ENCODE measurements at regions not wholly inside any gene's neighbourhood (a gene's known extent, or its start where the extent isn't known, plus 50 kb on each side); places are given as distances from the start of the nearest gene placed in this dataset.

GRCh38 chr12:90152897-90153624 is 444.4 kb upstream of the ATP2B1 start:
- no peak for DNase-seq
- H3K36me3 Mint-ChIP-seq = no peaks in the 10 kb centered on the region
- peak overlapping the region in 1 of 3 donors; percentile 26 for H3K27ac Mint-ChIP-seq
- H3K9me3 Mint-ChIP-seq = peaks cover 0 to 1% (median 0%) of the 10 kb centered on the region in 7 donors
- no peak overlapping the region for H3K4me3 Mint-ChIP-seq
- Histone ChIP-seq H3K9me3 (ENCODE audit: control insufficient read depth in 2 of 2, low read length in 2 of 2) (no peaks in the 10 kb centered on the region), H3K36me3 (ENCODE audit: control insufficient read depth, insufficient read depth, low read length) (no peaks in the 10 kb centered on the region), H3K27me3 (ENCODE audit: control insufficient read depth, insufficient read depth, low read length) (peaks cover 2% of the 10 kb centered on the region), H3K4me3 (ENCODE audit: low read depth, low read length) (no peak overlapping the region), H3K4me1 (ENCODE audit: control insufficient read depth, insufficient read depth, low read length, poor library complexity, severe bottlenecking) (no peaks in the 10 kb centered on the region), H3K27ac (ENCODE audit: insufficient read depth, low read length, poor library complexity, severe bottlenecking) (no peak overlapping the region)
- H3K4me1 Mint-ChIP-seq = peaks cover 0 to 2% (median 0%) of the 10 kb centered on the region in 4 donors
- no peak for ATAC-seq (ENCODE audit: low read depth in 2 of 2)
- H3K27me3 Mint-ChIP-seq = no peaks in the 10 kb centered on the region

- Mint-ChIP-seq H3K27ac (peak overlapping the region in 1 of 3 donors; percentile 5), H3K4me3 (no peak overlapping the region), H3K27me3 (peaks cover 7% of the 10 kb centered on the region), H3K9me3 (peaks cover 0 to 4% (median 2%) of the 10 kb centered on the region in 7 donors), H3K4me1 (peaks cover 0 to 2% (median 0%) of the 10 kb centered on the region in 4 donors), H3K36me3 (no peaks in the 10 kb centered on the region)
- no peak for ATAC-seq (ENCODE audit: low read depth in 2 of 2)
- H3K36me3 ChIP-seq (ENCODE audit: control insufficient read depth, insufficient read depth, low read length) = no peaks in the 10 kb centered on the region
- H3K27me3 ChIP-seq (ENCODE audit: control insufficient read depth, insufficient read depth, low read length) = no peaks in the 10 kb centered on the region
- H3K27ac ChIP-seq (ENCODE audit: insufficient read depth, low read length, poor library complexity, severe bottlenecking) = no peak overlapping the region
- DNase-seq = no peak
- H3K4me1 ChIP-seq (ENCODE audit: control insufficient read depth, insufficient read depth, low read length, poor library complexity, severe bottlenecking) = no peaks in the 10 kb centered on the region
- no peak overlapping the region for H3K4me3 ChIP-seq (ENCODE audit: low read depth, low read length)
- no peaks in the 10 kb centered on the region for H3K9me3 ChIP-seq (ENCODE audit: control insufficient read depth in 2 of 2, low read length in 2 of 2)
These were observed 442.9 kb upstream of the ATP2B1 start for GRCh38 chr12:90151491-90152015.

GRCh38 chr12:90149453-90149852 is 440.8 kb upstream of the ATP2B1 start:
- ATAC-seq (ENCODE audit: low read depth in 2 of 2) = no peak
- H3K27ac ChIP-seq (ENCODE audit: insufficient read depth, low read length, poor library complexity, severe bottlenecking) = no peak overlapping the region
- DNase-seq = no peak
- H3K27me3 ChIP-seq (ENCODE audit: control insufficient read depth, insufficient read depth, low read length) = peaks cover 6% of the 10 kb centered on the region
- Mint-ChIP-seq H3K36me3 (no peaks in the 10 kb centered on the region), H3K4me3 (no peak overlapping the region), H3K27ac (no peak overlapping the region), H3K27me3 (peaks cover 7% of the 10 kb centered on the region), H3K4me1 (peaks cover 0 to 2% (median 0%) of the 10 kb centered on the region in 4 donors), H3K9me3 (peaks cover 0 to 4% (median 2%) of the 10 kb centered on the region in 7 donors)
- no peak overlapping the region for H3K4me3 ChIP-seq (ENCODE audit: low read depth, low read length)
- no peaks in the 10 kb centered on the region for H3K36me3 ChIP-seq (ENCODE audit: control insufficient read depth, insufficient read depth, low read length)
- no peaks in the 10 kb centered on the region for H3K9me3 ChIP-seq (ENCODE audit: control insufficient read depth in 2 of 2, low read length in 2 of 2)
- H3K4me1 ChIP-seq (ENCODE audit: control insufficient read depth, insufficient read depth, low read length, poor library complexity, severe bottlenecking) = no peaks in the 10 kb centered on the region

- no peaks in the 10 kb centered on the region for H3K36me3 ChIP-seq (ENCODE audit: control insufficient read depth, insufficient read depth, low read length)
- Mint-ChIP-seq H3K9me3 (peaks cover 0 to 4% (median 0%) of the 10 kb centered on the region in 7 donors), H3K4me3 (no peak overlapping the region), H3K4me1 (no peaks in the 10 kb centered on the region), H3K27ac (no peak overlapping the region), H3K27me3 (peaks cover 13% of the 10 kb centered on the region), H3K36me3 (no peaks in the 10 kb centered on the region)
- H3K27ac ChIP-seq (ENCODE audit: insufficient read depth, low read length, poor library complexity, severe bottlenecking) = no peak overlapping the region
- no peak for DNase-seq
- H3K4me3 ChIP-seq (ENCODE audit: low read depth, low read length) = no peak overlapping the region
- peaks cover 6% of the 10 kb centered on the region for H3K27me3 ChIP-seq (ENCODE audit: control insufficient read depth, insufficient read depth, low read length)
- H3K9me3 ChIP-seq (ENCODE audit: control insufficient read depth in 2 of 2, low read length in 2 of 2) = no peaks in the 10 kb centered on the region
- no peak for ATAC-seq (ENCODE audit: low read depth in 2 of 2)
- no peaks in the 10 kb centered on the region for H3K4me1 ChIP-seq (ENCODE audit: control insufficient read depth, insufficient read depth, low read length, poor library complexity, severe bottlenecking)
These were observed 420.9 kb upstream of the ATP2B1 start for GRCh38 chr12:90129366-90130030.

- H3K36me3 ChIP-seq (ENCODE audit: control insufficient read depth, insufficient read depth, low read length) = no peaks in the 10 kb centered on the region
- peaks cover 0 to 5% (median 0%) of the 10 kb centered on the region in 7 donors for H3K9me3 Mint-ChIP-seq
These were observed 419.9 kb upstream of the ATP2B1 start for GRCh38 chr12:90128526-90128925.

GRCh38 chr12:90126125-90126524 is 417.5 kb upstream of the ATP2B1 start:
- H3K4me1 Mint-ChIP-seq = no peaks in the 10 kb centered on the region
- ATAC-seq (ENCODE audit: low read depth in 2 of 2) (no peak), DNase-seq (no peak)
- no peaks in the 10 kb centered on the region for H3K36me3 Mint-ChIP-seq
- H3K4me3 Mint-ChIP-seq = no peak overlapping the region
- H3K27ac Mint-ChIP-seq = no peak overlapping the region
- H3K27me3 ChIP-seq (ENCODE audit: control insufficient read depth, insufficient read depth, low read length) = peaks cover 6% of the 10 kb centered on the region
- no peaks in the 10 kb centered on the region for H3K36me3 ChIP-seq (ENCODE audit: control insufficient read depth, insufficient read depth, low read length)
- H3K9me3 Mint-ChIP-seq = peaks cover 0 to 5% (median 3%) of the 10 kb centered on the region in 7 donors
- H3K27ac ChIP-seq (ENCODE audit: insufficient read depth, low read length, poor library complexity, severe bottlenecking) = no peak overlapping the region
- peaks cover 7% of the 10 kb centered on the region for H3K27me3 Mint-ChIP-seq
- no peaks in the 10 kb centered on the region for H3K4me1 ChIP-seq (ENCODE audit: control insufficient read depth, insufficient read depth, low read length, poor library complexity, severe bottlenecking)
- H3K4me3 ChIP-seq (ENCODE audit: low read depth, low read length) = no peak overlapping the region
- peaks cover 6 to 7% of the 10 kb centered on the region in 2 experiments for H3K9me3 ChIP-seq (ENCODE audit: control insufficient read depth in 2 of 2, low read length in 2 of 2)

More at GRCh38 chr12:90128526-90128925, 419.9 kb upstream of the ATP2B1 start:
- ATAC-seq (ENCODE audit: low read depth in 2 of 2) (no peak), DNase-seq (no peak)
- H3K4me3 Mint-ChIP-seq = no peak overlapping the region
- no peaks in the 10 kb centered on the region for H3K36me3 Mint-ChIP-seq
- no peak overlapping the region for H3K27ac ChIP-seq (ENCODE audit: insufficient read depth, low read length, poor library complexity, severe bottlenecking)
- peaks cover 6% of the 10 kb centered on the region for H3K27me3 ChIP-seq (ENCODE audit: control insufficient read depth, insufficient read depth, low read length)
- H3K9me3 ChIP-seq (ENCODE audit: control insufficient read depth in 2 of 2, low read length in 2 of 2) = no peaks in the 10 kb centered on the region
- no peaks in the 10 kb centered on the region for H3K4me1 Mint-ChIP-seq
- H3K4me3 ChIP-seq (ENCODE audit: low read depth, low read length) = no peak overlapping the region
- no peaks in the 10 kb centered on the region for H3K4me1 ChIP-seq (ENCODE audit: control insufficient read depth, insufficient read depth, low read length, poor library complexity, severe bottlenecking)
- H3K27ac Mint-ChIP-seq = no peak overlapping the region
- H3K27me3 Mint-ChIP-seq = peaks cover 9% of the 10 kb centered on the region

- H3K27ac ChIP-seq (ENCODE audit: insufficient read depth, low read length, poor library complexity, severe bottlenecking) = no peak overlapping the region
- H3K4me3 ChIP-seq (ENCODE audit: low read depth, low read length) = no peak overlapping the region
- peaks cover 3 to 17% (median 7%) of the 10 kb centered on the region in 7 donors for H3K9me3 Mint-ChIP-seq
- H3K27ac Mint-ChIP-seq = no peak overlapping the region
- H3K27me3 ChIP-seq (ENCODE audit: control insufficient read depth, insufficient read depth, low read length) = peaks cover 8% of the 10 kb centered on the region
- no peaks in the 10 kb centered on the region for H3K4me1 ChIP-seq (ENCODE audit: control insufficient read depth, insufficient read depth, low read length, poor library complexity, severe bottlenecking)
- DNase-seq (no peak), ATAC-seq (ENCODE audit: low read depth in 2 of 2) (no peak)
- no peaks in the 10 kb centered on the region for H3K4me1 Mint-ChIP-seq
- H3K9me3 ChIP-seq (ENCODE audit: control insufficient read depth in 2 of 2, low read length in 2 of 2) = peaks cover 18 to 19% of the 10 kb centered on the region in 2 experiments
- H3K27me3 Mint-ChIP-seq = peaks cover 4% of the 10 kb centered on the region
- no peaks in the 10 kb centered on the region for H3K36me3 Mint-ChIP-seq
- no peak overlapping the region for H3K4me3 Mint-ChIP-seq
- no peaks in the 10 kb centered on the region for H3K36me3 ChIP-seq (ENCODE audit: control insufficient read depth, insufficient read depth, low read length)
These were observed 416.3 kb upstream of the ATP2B1 start for GRCh38 chr12:90124914-90125313.

Measured in CD4-positive, CD25-positive, alpha-beta regulatory T cell (primary cell).